ENCODE measurements at regions not wholly inside any gene's neighbourhood (a gene's known extent, or its start where the extent isn't known, plus 50 kb on each side); places are given as distances from the start of the nearest gene placed in this dataset.

DNA sequence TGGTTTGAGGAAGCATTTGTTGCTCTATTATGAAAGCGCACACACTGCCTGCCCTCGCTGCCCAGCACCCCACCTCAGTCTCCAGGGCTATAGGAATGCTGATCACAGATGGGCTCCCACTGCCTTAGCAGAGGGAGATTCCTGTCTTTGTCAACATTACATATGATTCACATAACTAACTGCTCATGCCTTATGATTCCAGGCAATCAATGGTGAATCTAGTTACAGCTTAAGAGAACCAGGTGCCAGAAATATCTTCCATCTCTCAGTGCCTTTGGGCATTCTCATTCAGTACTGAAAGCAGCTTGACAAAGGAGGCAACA lies 458.9 kb upstream of the C9orf72 start:
- no peaks in the 10 kb centered on the region for H3K36me3 Mint-ChIP-seq (ENCODE audit: low read depth)
- 85% methylated on average over 2 of the region's 2 CpGs; no CpG with 5 or more reads in 1 of the 2 experiments for WGBS, 2 experiments (ENCODE audit: insufficient coverage in 1 of 2, insufficient read length in 1 of 2)
- no peak overlapping the region for H3K4me3 Mint-ChIP-seq
- TF ChIP-seq, protein P1, sequence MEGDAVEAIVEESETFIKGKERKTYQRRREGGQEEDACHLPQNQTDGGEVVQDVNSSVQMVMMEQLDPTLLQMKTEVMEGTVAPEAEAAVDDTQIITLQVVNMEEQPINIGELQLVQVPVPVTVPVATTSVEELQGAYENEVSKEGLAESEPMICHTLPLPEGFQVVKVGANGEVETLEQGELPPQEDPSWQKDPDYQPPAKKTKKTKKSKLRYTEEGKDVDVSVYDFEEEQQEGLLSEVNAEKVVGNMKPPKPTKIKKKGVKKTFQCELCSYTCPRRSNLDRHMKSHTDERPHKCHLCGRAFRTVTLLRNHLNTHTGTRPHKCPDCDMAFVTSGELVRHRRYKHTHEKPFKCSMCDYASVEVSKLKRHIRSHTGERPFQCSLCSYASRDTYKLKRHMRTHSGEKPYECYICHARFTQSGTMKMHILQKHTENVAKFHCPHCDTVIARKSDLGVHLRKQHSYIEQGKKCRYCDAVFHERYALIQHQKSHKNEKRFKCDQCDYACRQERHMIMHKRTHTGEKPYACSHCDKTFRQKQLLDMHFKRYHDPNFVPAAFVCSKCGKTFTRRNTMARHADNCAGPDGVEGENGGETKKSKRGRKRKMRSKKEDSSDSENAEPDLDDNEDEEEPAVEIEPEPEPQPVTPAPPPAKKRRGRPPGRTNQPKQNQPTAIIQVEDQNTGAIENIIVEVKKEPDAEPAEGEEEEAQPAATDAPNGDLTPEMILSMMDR (conservative IDR thresholded peaks at IDR 0.05) = no peak
- no peak for DNase-seq
- no peak overlapping the region for H3K27ac Mint-ChIP-seq
- H3K27me3 Mint-ChIP-seq (ENCODE audit: insufficient read depth) = peaks cover 2% of the 10 kb centered on the region
- Histone ChIP-seq H3K27me3 (ENCODE audit: control insufficient read depth, insufficient read depth, low read length, poor library complexity, severe bottlenecking) (no peaks in the 10 kb centered on the region), H3K9me3 (ENCODE audit: control insufficient read depth, low read length) (no peaks in the 10 kb centered on the region), H3K36me3 (ENCODE audit: control insufficient read depth, insufficient read depth, low read length) (no peaks in the 10 kb centered on the region), H3K4me1 (ENCODE audit: control insufficient read depth, insufficient read depth, low read length) (peaks cover 7% of the 10 kb centered on the region), H3K4me3 (ENCODE audit: low read length) (no peak overlapping the region), H3K27ac (ENCODE audit: low read depth, low read length) (peak overlapping the region; percentile 58), H3K9ac (ENCODE audit: extremely low read depth, low read length, poor library complexity, severe bottlenecking) (no peak overlapping the region)
- no peaks in the 10 kb centered on the region for H3K9me3 Mint-ChIP-seq
- H3K4me1 Mint-ChIP-seq = peaks cover 13% of the 10 kb centered on the region

DNA sequence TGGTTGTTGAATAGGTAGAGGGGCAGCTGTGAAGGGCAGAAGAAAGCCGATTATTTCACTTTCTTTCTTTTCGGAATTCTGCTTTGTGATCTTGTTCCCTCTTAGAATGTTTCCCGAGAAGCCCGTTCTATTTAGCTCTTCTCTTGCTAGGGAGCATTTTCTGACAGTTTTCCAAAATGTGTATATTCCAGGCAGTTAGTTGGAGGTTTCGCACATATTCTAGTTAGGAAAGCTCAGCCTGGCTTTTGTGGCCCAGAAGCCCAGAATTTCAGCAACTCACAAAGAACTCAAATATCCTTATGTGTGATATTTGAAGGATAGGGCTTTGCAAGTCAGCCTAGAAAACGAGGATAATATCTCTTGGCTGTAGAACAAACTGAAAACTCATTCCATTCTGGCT lies 461.0 kb upstream of the C9orf72 start:
- Histone ChIP-seq H3K9ac (ENCODE audit: extremely low read depth, low read length, poor library complexity, severe bottlenecking) (no peak overlapping the region), H3K4me1 (ENCODE audit: control insufficient read depth, insufficient read depth, low read length) (peaks cover 4% of the 10 kb centered on the region), H3K27me3 (ENCODE audit: control insufficient read depth, insufficient read depth, low read length, poor library complexity, severe bottlenecking) (no peaks in the 10 kb centered on the region), H3K9me3 (ENCODE audit: control insufficient read depth, low read length) (no peaks in the 10 kb centered on the region), H3K4me3 (ENCODE audit: low read length) (no peak overlapping the region), H3K27ac (ENCODE audit: low read depth, low read length) (no peak overlapping the region), H3K36me3 (ENCODE audit: control insufficient read depth, insufficient read depth, low read length) (no peaks in the 10 kb centered on the region)
- Mint-ChIP-seq H3K27ac (no peak overlapping the region), H3K9me3 (no peaks in the 10 kb centered on the region), H3K36me3 (ENCODE audit: low read depth) (no peaks in the 10 kb centered on the region), H3K4me3 (no peak overlapping the region), H3K27me3 (ENCODE audit: insufficient read depth) (peaks cover 2% of the 10 kb centered on the region), H3K4me1 (peaks cover 15% of the 10 kb centered on the region)
- TF ChIP-seq, protein P1 (conservative IDR thresholded peaks at IDR 0.05) = no peak
- 60 to 74% methylated on average over 5 to 6 of the region's 6 CpGs for WGBS, 2 experiments (ENCODE audit: insufficient coverage in 1 of 2, insufficient read length in 1 of 2)
- no peak for DNase-seq

DNA sequence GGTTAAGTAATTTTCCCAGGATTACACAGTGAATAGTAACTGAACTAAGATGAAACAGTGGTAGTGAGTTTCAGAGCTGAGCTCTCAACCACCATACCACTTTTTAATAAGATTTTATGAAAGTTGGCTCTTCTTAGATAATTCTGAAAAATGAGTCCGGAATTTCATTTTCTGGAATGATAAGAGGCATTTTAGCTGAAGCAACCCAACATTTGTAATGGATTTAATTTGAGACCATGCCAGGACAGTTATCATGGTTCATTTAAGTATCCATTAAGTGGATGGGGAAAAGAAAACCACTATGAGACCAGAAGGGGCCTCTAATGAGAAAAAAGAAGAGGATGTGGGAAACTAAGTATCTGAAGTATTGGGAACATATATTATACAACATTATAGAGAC lies 464.7 kb upstream of the C9orf72 start:
- Histone ChIP-seq H3K4me3 (ENCODE audit: low read length) (no peak overlapping the region), H3K27ac (ENCODE audit: low read depth, low read length) (no peak overlapping the region), H3K36me3 (ENCODE audit: control insufficient read depth, insufficient read depth, low read length) (no peaks in the 10 kb centered on the region), H3K9me3 (ENCODE audit: control insufficient read depth, low read length) (no peaks in the 10 kb centered on the region), H3K9ac (ENCODE audit: extremely low read depth, low read length, poor library complexity, severe bottlenecking) (no peak overlapping the region), H3K27me3 (ENCODE audit: control insufficient read depth, insufficient read depth, low read length, poor library complexity, severe bottlenecking) (no peaks in the 10 kb centered on the region), H3K4me1 (ENCODE audit: control insufficient read depth, insufficient read depth, low read length) (no peaks in the 10 kb centered on the region)
- Mint-ChIP-seq H3K4me1 (peaks cover 9% of the 10 kb centered on the region), H3K9me3 (no peaks in the 10 kb centered on the region), H3K4me3 (no peak overlapping the region), H3K36me3 (ENCODE audit: low read depth) (no peaks in the 10 kb centered on the region), H3K27ac (no peak overlapping the region), H3K27me3 (ENCODE audit: insufficient read depth) (peaks cover 2% of the 10 kb centered on the region)
- WGBS, 2 experiments (ENCODE audit: insufficient coverage in 1 of 2, insufficient read length in 1 of 2) = 93% methylated on average over 1 of the region's 1 CpG; no CpG with 5 or more reads in 1 of the 2 experiments
- DNase-seq = no peak
- TF ChIP-seq, protein P1 (conservative IDR thresholded peaks at IDR 0.05) = no peak
